ENCODE measurements at regions not wholly inside any gene's neighbourhood (a gene's known extent, or its start where the extent isn't known, plus 50 kb on each side); places are given as distances from the start of the nearest gene placed in this dataset.

DNA sequence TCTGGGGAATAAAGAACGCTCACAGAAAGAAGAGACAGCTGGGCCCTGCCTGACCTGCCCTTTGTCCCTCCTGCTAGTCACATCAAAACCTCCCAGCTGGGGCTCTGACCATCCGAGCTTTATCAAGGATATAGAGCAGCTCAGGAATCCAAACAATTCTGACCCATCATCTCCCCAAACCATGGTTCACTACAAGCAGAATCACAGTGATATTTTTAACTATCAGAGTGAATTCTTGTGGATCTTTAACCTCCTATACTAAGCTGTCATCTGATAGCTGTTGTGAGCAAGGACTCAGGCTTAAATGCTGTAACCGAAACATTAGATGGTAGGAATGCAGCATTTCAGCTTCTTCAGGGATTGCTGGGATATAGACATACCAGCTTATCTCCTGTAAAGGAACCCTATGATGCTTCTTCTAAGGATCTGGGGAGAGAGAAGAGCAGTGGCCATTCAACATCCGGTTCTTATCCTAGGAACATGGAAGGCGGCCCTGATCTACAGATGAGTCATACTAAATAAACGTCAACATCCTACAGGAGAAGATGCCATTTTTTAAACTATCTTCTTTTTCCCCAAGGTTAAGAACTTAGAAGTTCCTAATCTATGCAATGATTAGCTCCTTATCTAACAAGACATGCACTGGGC lies 84.7 kb upstream of the AKIP1 start:
- TF ChIP-seq, protein P1, sequence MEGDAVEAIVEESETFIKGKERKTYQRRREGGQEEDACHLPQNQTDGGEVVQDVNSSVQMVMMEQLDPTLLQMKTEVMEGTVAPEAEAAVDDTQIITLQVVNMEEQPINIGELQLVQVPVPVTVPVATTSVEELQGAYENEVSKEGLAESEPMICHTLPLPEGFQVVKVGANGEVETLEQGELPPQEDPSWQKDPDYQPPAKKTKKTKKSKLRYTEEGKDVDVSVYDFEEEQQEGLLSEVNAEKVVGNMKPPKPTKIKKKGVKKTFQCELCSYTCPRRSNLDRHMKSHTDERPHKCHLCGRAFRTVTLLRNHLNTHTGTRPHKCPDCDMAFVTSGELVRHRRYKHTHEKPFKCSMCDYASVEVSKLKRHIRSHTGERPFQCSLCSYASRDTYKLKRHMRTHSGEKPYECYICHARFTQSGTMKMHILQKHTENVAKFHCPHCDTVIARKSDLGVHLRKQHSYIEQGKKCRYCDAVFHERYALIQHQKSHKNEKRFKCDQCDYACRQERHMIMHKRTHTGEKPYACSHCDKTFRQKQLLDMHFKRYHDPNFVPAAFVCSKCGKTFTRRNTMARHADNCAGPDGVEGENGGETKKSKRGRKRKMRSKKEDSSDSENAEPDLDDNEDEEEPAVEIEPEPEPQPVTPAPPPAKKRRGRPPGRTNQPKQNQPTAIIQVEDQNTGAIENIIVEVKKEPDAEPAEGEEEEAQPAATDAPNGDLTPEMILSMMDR (conservative IDR thresholded peaks at IDR 0.05), result no peak
- no peak for TF ChIP-seq ZFX (IDR thresholded peaks at IDR 0.05)
